COLO668 (cell line): ENCODE measurements at regions not wholly inside any gene's neighbourhood (a gene's known extent, or its start where the extent isn't known, plus 50 kb on each side); places are given as distances from the start of the nearest gene placed in this dataset.

Source experiments
- DNase-seq: peaks from one replicate; lab custom pipeline; 2025; ENCODE audit not compliant: unreplicated experiment; lab: John Stamatoyannopoulos, UW

- no peak for DNase-seq
Measured at GRCh38 chr20:12265662-12266061, 348.0 kb downstream of the BTBD3 start.

- DNase-seq = no peak
Measured at GRCh38 chr20:12269579-12269978, 351.9 kb downstream of the BTBD3 start.

- no peak for DNase-seq
Measured at GRCh38 chr20:12270863-12271262, 353.2 kb downstream of the BTBD3 start.

- DNase-seq = no peak
Measured at GRCh38 chr20:12276011-12276673, 358.4 kb downstream of the BTBD3 start.

GRCh38 chr20:12287575-12287974 lies 369.9 kb downstream of the BTBD3 start:
- DNase-seq = no peak

- DNase-seq = no peak
Measured at GRCh38 chr20:12289465-12289864, 371.8 kb downstream of the BTBD3 start.

GRCh38 chr20:12291386-12291785 lies 373.7 kb downstream of the BTBD3 start:
- DNase-seq = no peak

- DNase-seq = no peak
Measured at GRCh38 chr20:12293900-12294299, 376.2 kb downstream of the BTBD3 start.

GRCh38 chr20:12294678-12295077 lies 377.0 kb downstream of the BTBD3 start:
- no peak for DNase-seq

GRCh38 chr20:12305188-12305950 lies 387.7 kb downstream of the BTBD3 start:
- DNase-seq = no peak

- DNase-seq = no peak
Measured at GRCh38 chr20:12306107-12306506, 388.4 kb downstream of the BTBD3 start.

GRCh38 chr20:12311094-12311865 lies 393.6 kb downstream of the BTBD3 start:
- no peak for DNase-seq

GRCh38 chr20:12315652-12316051 lies 398.0 kb downstream of the BTBD3 start:
- no peak for DNase-seq

- no peak for DNase-seq
Measured at GRCh38 chr20:12316794-12317193, 399.1 kb downstream of the BTBD3 start.

- DNase-seq = no peak
Measured at GRCh38 chr20:12317433-12317832, 399.7 kb downstream of the BTBD3 start.

GRCh38 chr20:12318043-12318442 lies 400.4 kb downstream of the BTBD3 start:
- no peak for DNase-seq

- DNase-seq = no peak
Measured at GRCh38 chr20:12321736-12322135, 404.0 kb downstream of the BTBD3 start.

GRCh38 chr20:12327205-12327604 lies 409.5 kb downstream of the BTBD3 start:
- DNase-seq = no peak

GRCh38 chr20:12331236-12331635 lies 413.5 kb downstream of the BTBD3 start:
- no peak for DNase-seq

GRCh38 chr20:12337601-12338000 lies 419.9 kb downstream of the BTBD3 start:
- DNase-seq = no peak

- DNase-seq = no peak
Measured at GRCh38 chr20:12345978-12346377, 428.3 kb downstream of the BTBD3 start.

GRCh38 chr20:12353842-12354241 lies 436.1 kb downstream of the BTBD3 start:
- DNase-seq = no peak
